Tibial nerve (tissue), 4 donors: ENCODE measurements at regions not wholly inside any gene's neighbourhood (a gene's known extent, or its start where the extent isn't known, plus 50 kb on each side); places are given as distances from the start of the nearest gene placed in this dataset.

Experiments
- EP300 ChIP-seq, 2 donors: sonication (generic); formaldehyde crosslinking; IDR thresholded peaks; one replicate each; pipeline ENCODE4 v1.6.1; 2017; ENCODE audit warnings: antibody characterized with exemption in 2 of 2, mild to moderate bottlenecking in 1 of 2
- POLR2A ChIP-seq, 2 donors: fragments of 450-650 bp; IDR thresholded peaks; one replicate each; pipeline ENCODE4 v1.6.1; 2017; ENCODE audit warnings: antibody characterized with exemption in 2 of 2, mild to moderate bottlenecking in 2 of 2, moderate library complexity in 2 of 2
- TF ChIP-seq, protein P1 (sequence below), 5 experiments: fragments of 200-600 bp in 3 of 5; fragments of 450-650 bp in 2 of 5; sonication (generic) in 3 of 5; IDR thresholded peaks; one replicate each; pipeline ENCODE4 v1.5.1; 2016 to 2019; ENCODE audit warnings: antibody characterized with exemption in 5 of 5, mild to moderate bottlenecking in 3 of 5, moderate library complexity in 2 of 5

DNA sequence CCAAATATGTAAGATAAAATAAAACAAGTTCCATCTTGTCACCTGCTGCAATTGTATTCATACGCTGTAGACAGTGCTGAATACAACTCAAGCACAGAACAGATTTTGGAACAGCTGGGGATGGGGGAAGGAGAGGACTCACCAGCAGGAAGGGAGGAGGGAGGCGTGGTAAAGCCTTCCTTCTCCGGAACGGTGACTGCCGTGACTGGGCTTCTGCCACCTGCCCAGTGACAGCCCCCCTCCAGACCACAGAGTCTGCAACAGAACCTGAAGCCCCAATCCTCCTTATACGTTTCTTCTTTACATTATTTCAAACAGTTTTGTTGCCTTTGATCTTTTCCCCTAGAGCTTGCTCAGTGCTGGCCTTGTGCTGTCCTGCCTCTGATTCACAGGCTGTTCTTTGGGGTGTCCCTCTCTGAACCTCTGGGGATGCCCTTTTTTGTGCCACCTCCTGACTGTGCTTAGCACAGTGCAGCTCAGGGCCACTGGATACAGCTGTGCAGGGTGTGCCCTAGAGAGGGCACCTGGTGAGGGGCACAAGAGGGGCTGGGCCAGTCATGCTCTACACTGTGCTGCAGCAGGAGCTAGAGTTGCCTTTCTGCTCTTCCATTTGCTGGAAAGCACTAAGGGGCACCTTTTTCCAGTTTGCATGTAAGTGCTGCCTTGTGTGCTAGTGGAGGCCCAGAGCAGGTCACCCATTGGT, 213.0 kb downstream of the ZIC5 start:
- TF ChIP-seq EP300 (IDR thresholded peaks at IDR 0.05) (no peak), POLR2A (IDR thresholded peaks at IDR 0.05) (no peak)
- TF ChIP-seq, protein P1, sequence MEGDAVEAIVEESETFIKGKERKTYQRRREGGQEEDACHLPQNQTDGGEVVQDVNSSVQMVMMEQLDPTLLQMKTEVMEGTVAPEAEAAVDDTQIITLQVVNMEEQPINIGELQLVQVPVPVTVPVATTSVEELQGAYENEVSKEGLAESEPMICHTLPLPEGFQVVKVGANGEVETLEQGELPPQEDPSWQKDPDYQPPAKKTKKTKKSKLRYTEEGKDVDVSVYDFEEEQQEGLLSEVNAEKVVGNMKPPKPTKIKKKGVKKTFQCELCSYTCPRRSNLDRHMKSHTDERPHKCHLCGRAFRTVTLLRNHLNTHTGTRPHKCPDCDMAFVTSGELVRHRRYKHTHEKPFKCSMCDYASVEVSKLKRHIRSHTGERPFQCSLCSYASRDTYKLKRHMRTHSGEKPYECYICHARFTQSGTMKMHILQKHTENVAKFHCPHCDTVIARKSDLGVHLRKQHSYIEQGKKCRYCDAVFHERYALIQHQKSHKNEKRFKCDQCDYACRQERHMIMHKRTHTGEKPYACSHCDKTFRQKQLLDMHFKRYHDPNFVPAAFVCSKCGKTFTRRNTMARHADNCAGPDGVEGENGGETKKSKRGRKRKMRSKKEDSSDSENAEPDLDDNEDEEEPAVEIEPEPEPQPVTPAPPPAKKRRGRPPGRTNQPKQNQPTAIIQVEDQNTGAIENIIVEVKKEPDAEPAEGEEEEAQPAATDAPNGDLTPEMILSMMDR (IDR thresholded peaks at IDR 0.05), result no peak
